ENCODE measurements at regions not wholly inside any gene's neighbourhood (a gene's known extent, or its start where the extent isn't known, plus 50 kb on each side); places are given as distances from the start of the nearest gene placed in this dataset.

- DNase-seq = no peak
- peaks cover 0 to 3% (median 0%) of the 10 kb centered on the region in 4 donors for H3K4me1 ChIP-seq
- TF ChIP-seq CTCF (IDR thresholded peaks at IDR 0.05) = no peak
- TF ChIP-seq POLR2A (IDR thresholded peaks at IDR 0.05) = no peak
These were observed 163.5 kb downstream of the TLR5 start for GRCh38 chr1:222979561-222979960.

GRCh38 chr1:222987674-222988076 lies 155.4 kb downstream of the TLR5 start:
- no peak for ATAC-seq
- DNase-seq = no peak
- no peaks in the 10 kb centered on the region for H3K27me3 ChIP-seq
- peaks cover 0 to 15% (median 5%) of the 10 kb centered on the region in 4 donors for H3K4me1 ChIP-seq
- no peak overlapping the region for H3K27ac ChIP-seq
- H3K9me3 ChIP-seq = no peaks in the 10 kb centered on the region
- H3K36me3 ChIP-seq = no peaks in the 10 kb centered on the region
- H3K4me3 ChIP-seq = no peak overlapping the region
- TF ChIP-seq CTCF (IDR thresholded peaks at IDR 0.05) (peak in 3 of 4 donors; percentile 7 to 12 (median 11)), POLR2A (IDR thresholded peaks at IDR 0.05) (no peak)
- intact Hi-C loops (cut with DNase I) = no loop called here

More at GRCh38 chr1:222979561-222979960, 163.5 kb downstream of the TLR5 start:
- Histone ChIP-seq H3K9me3 (no peaks in the 10 kb centered on the region), H3K27me3 (no peaks in the 10 kb centered on the region), H3K4me3 (no peak overlapping the region), H3K27ac (no peak overlapping the region), H3K36me3 (no peaks in the 10 kb centered on the region)
- WGBS (ENCODE audit: insufficient coverage, low coverage, low lambda C conversion rate, missing lambda C conversion rate) = 86% methylated on average over 4 of the region's 5 CpGs
- intact Hi-C loops (cut with DNase I) = no loop called here
- ATAC-seq = no peak

- no peak overlapping the region for H3K4me3 ChIP-seq
- no peaks in the 10 kb centered on the region for H3K9me3 ChIP-seq
- WGBS (ENCODE audit: insufficient coverage, low coverage, low lambda C conversion rate, missing lambda C conversion rate) = 26% methylated on average over 2 of the region's 3 CpGs
- DNase-seq = no peak
- intact Hi-C loops (cut with DNase I) = no loop called here
- ATAC-seq = peak; percentile 86 to 97 (median 90)
- H3K36me3 ChIP-seq = no peaks in the 10 kb centered on the region
- H3K27ac ChIP-seq = peak overlapping the region in 1 of 3 donors; percentile 13
- no peak for TF ChIP-seq POLR2A (IDR thresholded peaks at IDR 0.05)
- TF ChIP-seq CTCF (IDR thresholded peaks at IDR 0.05) = no peak
- H3K4me1 ChIP-seq = peaks cover 0 to 15% (median 5%) of the 10 kb centered on the region in 4 donors
- no peaks in the 10 kb centered on the region for H3K27me3 ChIP-seq
These were observed 153.6 kb downstream of the TLR5 start for GRCh38 chr1:222989443-222989842.

GRCh38 chr1:222991177-222991576 lies 151.9 kb downstream of the TLR5 start:
- intact Hi-C loops (cut with DNase I) = no loop called here
- DNase-seq = no peak
- Histone ChIP-seq H3K36me3 (no peaks in the 10 kb centered on the region), H3K27ac (no peak overlapping the region), H3K9me3 (no peaks in the 10 kb centered on the region), H3K4me3 (no peak overlapping the region), H3K27me3 (no peaks in the 10 kb centered on the region), H3K4me1 (peaks cover 0 to 26% (median 5%) of the 10 kb centered on the region in 4 donors)
- TF ChIP-seq CTCF (IDR thresholded peaks at IDR 0.05) (no peak), POLR2A (IDR thresholded peaks at IDR 0.05) (no peak)
- WGBS (ENCODE audit: insufficient coverage, low coverage, low lambda C conversion rate, missing lambda C conversion rate) = 100% methylated on average over 1 of the region's 1 CpG
- no peak for ATAC-seq

- TF ChIP-seq POLR2A (IDR thresholded peaks at IDR 0.05) (no peak), CTCF (IDR thresholded peaks at IDR 0.05) (no peak)
- Histone ChIP-seq H3K36me3 (no peaks in the 10 kb centered on the region), H3K9me3 (no peaks in the 10 kb centered on the region), H3K27ac (no peak overlapping the region), H3K27me3 (no peaks in the 10 kb centered on the region), H3K4me1 (peaks cover 0 to 28% (median 5%) of the 10 kb centered on the region in 4 donors), H3K4me3 (no peak overlapping the region)
- ATAC-seq = no peak
- no peak for DNase-seq
- intact Hi-C loops (cut with DNase I) = no loop called here
- WGBS (ENCODE audit: insufficient coverage, low coverage, low lambda C conversion rate, missing lambda C conversion rate) = 77% methylated on average over 7 of the region's 7 CpGs
These were observed 151.1 kb downstream of the TLR5 start for GRCh38 chr1:222991908-222992307.

All from right lobe of liver (tissue), 6 donors.